Sigmoid colon (tissue), 4 donors: ENCODE measurements at regions not wholly inside any gene's neighbourhood (a gene's known extent, or its start where the extent isn't known, plus 50 kb on each side); places are given as distances from the start of the nearest gene placed in this dataset.

Experiments used
- EP300 ChIP-seq, 4 donors: sonication (generic); formaldehyde crosslinking; IDR thresholded peaks; one replicate each; pipeline ENCODE4 v1.6.1; 2017; ENCODE audit warnings: antibody characterized with exemption in 4 of 4
- POLR2A ChIP-seq, 2 donors: fragments of 450-650 bp; IDR thresholded peaks; one replicate each; pipeline ENCODE4 v1.6.1; 2016; ENCODE audit warnings: antibody characterized with exemption in 2 of 2, mild to moderate bottlenecking in 2 of 2, moderate library complexity in 2 of 2
- POLR2AphosphoS5 ChIP-seq, 4 donors: sonication (generic); formaldehyde crosslinking; IDR thresholded peaks; one replicate each; pipeline ENCODE4 v1.6.1; 2017; ENCODE audit warnings: antibody characterized with exemption in 4 of 4
- TF ChIP-seq, protein P1 (sequence below), 4 experiments: fragments of 450-650 bp in 3 of 4; fragments of 200-600 bp in 1 of 4; IDR thresholded peaks; one replicate each; pipeline ENCODE4 v1.5.1; 2016 to 2019; ENCODE audit warnings: antibody characterized with exemption in 4 of 4, mild to moderate bottlenecking in 3 of 4, moderate library complexity in 2 of 4

GRCh38 chr5:124477062-124477461 lies 269.4 kb downstream of the ZNF608 start:
- no peak for TF ChIP-seq EP300 (IDR thresholded peaks at IDR 0.05)
- TF ChIP-seq, protein P1, sequence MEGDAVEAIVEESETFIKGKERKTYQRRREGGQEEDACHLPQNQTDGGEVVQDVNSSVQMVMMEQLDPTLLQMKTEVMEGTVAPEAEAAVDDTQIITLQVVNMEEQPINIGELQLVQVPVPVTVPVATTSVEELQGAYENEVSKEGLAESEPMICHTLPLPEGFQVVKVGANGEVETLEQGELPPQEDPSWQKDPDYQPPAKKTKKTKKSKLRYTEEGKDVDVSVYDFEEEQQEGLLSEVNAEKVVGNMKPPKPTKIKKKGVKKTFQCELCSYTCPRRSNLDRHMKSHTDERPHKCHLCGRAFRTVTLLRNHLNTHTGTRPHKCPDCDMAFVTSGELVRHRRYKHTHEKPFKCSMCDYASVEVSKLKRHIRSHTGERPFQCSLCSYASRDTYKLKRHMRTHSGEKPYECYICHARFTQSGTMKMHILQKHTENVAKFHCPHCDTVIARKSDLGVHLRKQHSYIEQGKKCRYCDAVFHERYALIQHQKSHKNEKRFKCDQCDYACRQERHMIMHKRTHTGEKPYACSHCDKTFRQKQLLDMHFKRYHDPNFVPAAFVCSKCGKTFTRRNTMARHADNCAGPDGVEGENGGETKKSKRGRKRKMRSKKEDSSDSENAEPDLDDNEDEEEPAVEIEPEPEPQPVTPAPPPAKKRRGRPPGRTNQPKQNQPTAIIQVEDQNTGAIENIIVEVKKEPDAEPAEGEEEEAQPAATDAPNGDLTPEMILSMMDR (IDR thresholded peaks at IDR 0.05), result no peak
- TF ChIP-seq POLR2A (IDR thresholded peaks at IDR 0.05), result no peak
- peak in 3 of 4 donors; percentile 53 to 68 (median 58) for TF ChIP-seq POLR2AphosphoS5 (IDR thresholded peaks at IDR 0.05)
